ENCODE measurements at regions not wholly inside any gene's neighbourhood (a gene's known extent, or its start where the extent isn't known, plus 50 kb on each side); places are given as distances from the start of the nearest gene placed in this dataset.
"Not testable (repeated sequence)": the region's sequence is repeated elsewhere in the genome, so short reads cannot be mapped to it uniquely, and the experiment has no call there.

DNA sequence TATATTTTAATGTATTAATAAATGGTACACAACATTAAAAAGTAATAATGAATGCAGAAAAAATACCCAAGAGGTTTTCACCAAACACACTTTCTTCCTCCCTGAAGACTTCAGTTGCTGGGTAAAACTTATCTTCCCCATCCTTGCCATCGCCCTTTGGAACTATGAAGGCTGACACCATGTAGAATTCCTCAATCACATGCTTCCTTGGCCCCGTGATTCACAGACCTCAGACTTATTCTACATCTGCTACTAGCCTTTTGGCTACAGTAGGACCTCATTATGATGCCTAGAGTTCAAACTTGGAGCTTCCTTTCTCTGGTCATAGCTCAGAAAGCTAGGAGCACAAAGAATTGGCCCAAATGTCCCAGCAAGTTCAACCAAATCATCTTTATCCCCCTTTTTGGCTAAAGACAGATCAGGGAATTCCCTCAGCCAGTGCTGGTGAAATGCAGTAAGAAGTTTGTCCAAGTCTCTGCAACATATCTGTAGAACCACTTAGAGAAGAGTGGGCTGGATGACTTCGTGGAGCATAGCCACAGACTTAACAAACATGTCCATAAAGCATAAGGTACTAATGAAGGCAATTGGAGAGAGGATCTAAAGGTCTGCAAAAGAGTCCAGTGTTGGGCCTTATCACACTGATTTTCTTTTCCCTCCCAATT lies 253.5 kb downstream of the SEC61B start:
- DNase-seq: no peak

DNA sequence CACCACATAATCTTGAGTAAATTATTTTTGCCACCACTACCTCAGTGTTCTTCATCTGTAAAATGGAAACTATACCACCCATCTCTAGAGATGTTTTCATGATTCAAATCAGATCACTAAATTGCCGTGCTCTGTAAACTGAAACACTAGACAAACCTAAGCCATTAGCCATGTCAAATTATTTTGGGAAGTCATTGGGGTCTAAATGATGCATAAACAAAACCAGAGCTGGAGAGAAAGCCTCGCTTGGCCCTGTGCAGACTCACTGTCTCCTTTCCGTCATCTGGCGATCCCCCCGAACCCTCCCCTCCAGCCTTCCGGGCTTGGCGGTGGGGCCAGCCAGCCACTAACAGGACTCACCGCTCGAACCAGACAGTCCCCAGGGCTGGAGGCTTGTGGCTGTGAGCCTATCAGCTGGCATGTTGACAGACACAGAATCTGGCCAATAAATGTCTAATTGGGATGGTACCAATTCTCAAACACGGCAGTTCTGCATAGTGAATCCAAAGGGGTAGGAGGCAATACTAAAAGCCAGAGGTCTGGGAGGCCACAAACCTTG lies 256.5 kb downstream of the SEC61B start:
- DNase-seq: no peak

DNA sequence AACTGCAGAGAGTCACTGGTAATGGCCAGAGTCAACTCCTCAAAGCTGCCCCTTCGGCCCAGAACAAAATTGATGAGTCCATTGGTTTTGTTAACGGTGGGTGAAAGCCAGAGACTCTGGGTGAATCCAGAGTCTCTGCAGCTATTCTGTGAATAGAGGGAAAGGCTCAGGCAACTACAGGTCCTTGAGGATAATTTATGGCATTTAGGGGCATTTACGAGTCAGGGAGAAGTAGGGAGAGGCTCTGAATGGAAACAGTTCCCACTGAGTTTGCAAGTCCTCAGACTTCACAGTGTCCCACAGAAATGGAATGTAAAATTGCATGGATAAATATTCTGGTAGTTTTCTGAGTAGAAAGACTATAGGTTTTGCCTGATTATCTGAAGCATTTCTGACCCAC lies 257.8 kb downstream of the SEC61B start:
- no peak for DNase-seq

DNA sequence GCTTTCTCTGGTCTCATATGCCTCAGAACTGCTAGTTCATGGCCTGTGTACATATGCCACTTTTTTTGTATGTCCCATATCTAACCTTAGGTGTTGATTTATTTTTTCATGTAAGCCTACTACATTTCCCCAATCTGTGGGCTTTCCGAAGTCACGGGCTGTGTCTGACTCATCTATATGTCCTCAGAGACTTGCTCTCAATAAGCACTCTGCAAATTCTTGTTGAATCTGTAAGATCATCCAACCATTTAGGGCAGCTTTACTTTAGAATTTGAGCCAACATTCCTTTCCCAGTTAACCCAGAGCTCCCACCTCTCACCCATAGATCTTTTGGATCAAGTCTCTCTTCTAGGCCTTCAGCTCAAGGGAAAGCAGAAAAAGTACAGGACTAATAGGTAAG lies 263.4 kb downstream of the SEC61B start:
- DNase-seq: no peak

DNA sequence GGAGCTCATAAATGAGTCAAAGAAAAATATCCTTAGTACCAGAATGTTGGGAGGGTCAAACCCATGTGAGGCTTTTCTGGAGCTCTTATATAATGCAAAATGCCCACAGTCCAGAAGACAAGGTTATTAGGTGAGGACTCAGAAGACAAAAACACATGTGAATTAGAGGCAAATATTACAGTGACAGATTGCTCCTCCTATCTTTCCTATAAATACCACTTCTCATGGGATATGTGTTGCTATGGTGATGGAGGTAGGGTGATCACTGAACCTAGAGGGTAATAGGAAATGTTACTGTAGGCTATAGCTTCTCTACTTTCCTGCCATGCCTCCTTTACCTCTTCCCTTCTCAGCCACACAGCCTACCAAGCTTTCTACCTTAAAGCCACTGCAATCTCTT lies 264.6 kb downstream of the SEC61B start:
- no peak for DNase-seq

DNA sequence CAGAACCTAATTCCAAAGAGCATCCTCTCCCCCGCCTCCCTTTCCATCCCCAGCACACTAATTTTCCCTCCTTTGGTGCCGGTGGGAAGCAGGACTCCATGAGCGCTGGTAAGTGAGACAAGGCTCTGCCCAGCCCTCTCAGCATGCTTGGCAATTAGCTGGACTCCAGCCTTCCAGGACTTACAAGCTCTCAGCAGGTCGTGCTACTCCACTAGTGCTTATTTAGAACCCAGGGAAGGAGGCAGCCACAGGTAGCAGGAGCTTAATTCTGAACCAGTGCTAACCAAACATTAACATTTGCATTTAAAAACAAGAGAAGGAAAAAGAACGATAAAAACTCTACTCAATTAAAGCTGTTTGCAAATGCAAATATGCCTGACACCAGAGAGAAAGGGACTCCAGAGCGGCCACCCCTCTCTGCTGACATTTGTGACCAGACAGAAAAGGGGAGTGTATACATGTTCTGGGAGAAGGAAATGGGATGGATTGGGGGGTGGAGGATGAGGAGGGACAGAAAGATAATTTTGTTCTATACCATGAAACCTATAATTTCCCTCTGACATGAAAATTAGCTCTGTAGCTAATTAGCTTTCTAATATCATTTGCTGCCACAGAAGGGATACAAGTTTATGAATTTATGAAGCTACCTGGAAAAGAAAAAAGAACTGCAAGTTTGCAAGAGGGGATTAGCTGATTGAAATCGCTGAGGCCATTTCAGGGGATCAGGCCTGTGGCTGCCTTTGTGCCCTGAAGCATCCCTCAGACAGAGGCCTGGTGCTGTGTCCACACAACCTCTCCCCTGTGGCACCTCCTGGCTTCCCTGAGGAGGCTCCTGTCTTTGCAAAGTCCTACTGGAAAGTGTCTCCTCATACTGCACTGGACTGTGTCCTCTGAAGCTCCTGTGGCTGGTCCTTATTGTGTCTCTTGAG lies 266.3 kb downstream of the SEC61B start:
- DNase-seq: no peak

DNA sequence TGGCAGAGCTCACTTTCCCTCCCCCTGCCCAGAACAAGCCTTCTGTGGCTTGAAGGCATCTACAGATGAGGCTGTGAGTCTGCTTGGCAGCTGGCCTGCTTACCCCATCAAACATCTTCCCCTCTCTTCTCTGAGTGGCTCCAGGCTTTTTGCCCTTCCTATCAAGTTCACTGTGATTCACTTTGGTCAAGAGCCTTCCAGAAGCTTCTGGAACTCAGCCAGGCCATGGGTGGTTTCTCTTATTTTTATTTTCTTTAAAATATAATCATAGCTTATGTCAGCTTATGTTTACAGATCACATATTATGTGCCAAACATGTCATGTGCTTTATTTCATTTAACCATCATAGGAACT lies 267.0 kb downstream of the SEC61B start:
- DNase-seq: peak in 1 of 56 donors; percentile 4

DNA sequence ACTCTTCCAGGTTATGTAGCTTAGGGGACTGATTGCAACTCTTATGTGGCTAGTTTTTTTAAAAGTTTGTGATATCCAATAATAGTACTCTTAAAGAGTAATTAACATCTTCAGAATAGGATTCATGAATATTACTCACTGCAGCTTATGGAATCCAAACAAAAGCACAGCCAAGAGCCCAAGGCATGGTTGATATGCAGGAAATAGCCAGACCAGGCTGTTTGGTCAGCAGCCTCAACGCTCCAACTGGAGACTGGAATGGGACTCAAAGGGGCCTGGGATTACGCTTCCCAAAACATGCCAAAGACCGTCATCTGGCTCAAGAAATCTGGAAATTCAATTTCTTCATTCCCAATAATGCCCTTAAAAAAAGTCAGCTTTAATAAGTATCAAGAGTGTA lies 268.6 kb downstream of the SEC61B start:
- DNase-seq: no peak

DNA sequence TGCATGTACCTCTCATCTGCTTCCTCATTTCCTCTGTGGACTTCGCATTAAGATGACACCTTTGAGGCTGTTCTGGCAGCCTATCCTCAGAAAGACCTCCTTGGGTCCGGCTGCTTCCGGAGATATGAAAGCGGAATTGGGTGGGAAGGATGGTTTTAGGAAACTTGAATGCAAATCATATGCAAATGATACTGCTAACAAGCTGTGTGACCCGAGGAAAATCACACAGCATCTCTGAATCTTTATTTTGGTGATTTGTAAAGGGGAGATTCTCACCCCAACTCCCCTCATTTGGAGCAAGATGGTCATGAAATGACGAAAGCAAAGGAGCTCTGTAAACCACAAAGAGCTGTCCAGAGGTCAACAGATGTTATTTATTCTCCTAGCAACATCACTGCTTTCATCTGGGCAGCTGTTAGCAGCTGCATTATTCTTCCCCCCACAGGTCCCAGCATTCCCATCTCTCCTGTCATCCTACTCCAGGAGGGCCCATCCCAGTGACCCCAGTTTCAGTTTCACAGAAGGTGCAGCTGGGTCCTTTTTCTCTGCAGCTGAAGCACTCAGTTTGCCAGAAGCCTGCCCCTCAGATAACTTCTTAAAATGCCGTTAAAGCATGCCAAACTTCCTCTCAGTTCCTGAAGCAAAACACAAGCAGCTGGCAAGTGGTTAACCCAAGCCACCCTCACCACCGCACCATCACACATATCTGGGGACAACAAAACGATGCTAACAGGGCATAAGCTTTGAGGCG lies 269.5 kb downstream of the SEC61B start:
- no peak for DNase-seq

DNA sequence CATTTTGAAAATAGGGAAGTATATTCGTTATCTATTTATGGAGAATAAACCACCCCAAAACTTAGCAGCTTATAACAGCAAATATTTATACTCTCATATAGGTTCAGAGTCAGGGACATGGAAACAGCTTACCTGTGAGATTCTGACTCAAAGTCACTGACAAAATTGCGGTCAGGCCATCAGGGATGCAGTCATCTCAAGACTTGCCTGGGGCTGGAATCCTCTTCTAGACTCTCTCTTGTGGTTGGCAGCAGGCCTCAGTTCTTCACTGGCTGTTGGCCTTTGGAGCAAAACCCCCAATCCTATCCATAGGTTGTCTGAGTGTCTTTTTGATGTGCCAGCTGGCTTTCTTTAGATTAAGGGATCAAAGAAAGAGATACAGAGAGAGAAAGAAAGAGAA lies 275.6 kb downstream of the SEC61B start:
- DNase-seq: no peak

DNA sequence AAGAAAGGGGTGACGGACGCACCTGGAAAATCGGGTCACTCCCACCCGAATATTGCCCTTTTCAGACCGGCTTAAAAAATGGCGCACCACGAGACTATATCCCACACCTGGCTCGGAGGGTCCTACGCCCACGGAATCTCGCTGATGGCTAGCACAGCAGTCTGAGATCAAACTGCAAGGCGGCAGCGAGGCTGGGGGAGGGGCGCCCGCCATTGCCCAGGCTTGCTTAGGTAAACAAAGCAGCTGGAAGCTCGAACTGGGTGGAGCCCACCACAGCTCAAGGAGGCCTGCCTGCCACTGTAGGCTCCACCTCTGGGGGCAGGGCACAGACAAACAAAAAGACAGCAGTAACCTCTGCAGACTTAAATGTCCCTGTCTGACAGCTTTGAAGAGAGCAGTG lies 276.9 kb downstream of the SEC61B start:
- DNase-seq: not testable (repeated sequence)

DNA sequence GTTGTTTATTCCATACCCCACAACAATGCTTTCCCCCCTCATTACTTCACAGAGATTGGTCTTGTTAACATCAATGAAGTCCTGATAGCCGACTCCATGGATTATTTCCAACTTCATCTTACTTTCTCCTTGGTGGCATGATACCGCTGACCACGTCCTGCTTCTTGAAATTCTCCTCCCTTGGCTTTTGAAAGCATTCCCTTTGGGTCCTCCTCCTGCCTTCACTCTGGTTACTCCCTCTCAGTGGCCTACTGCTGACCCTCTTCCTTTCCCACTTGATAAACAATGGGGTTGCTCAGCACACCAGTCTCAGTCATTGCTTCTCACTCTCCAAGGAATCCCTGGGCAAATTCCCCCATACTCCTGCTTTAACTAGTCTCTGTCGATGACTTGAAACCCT lies 283.9 kb downstream of the SEC61B start:
- no peak for DNase-seq

DNA sequence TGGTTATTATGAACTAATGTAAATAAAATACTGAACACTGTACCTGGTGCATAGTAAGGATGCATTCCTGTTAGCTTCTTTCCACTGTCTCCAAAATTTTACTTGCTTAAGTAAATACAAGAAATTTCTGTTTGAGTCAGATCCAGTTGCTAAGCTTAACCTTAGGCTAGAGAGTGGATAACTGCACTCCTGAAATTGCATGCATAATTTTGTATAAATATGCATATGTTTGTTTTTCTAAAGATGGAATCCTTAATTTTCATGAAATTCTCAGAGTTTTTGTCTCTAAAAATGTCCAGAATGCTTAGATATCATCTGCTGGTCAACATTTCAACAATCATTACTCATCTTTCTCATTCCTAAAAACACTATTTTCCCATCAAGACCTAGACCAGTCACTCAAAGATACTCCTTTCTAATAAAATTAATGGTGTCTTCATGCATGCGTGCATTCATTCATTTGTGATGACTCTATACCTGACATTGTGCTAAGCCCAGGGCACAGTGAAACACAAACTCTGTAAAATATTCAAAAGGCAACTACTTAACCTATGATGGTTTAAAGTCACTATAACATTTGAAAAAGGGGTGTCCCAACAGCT lies 284.8 kb downstream of the SEC61B start:
- no peak for DNase-seq

DNA sequence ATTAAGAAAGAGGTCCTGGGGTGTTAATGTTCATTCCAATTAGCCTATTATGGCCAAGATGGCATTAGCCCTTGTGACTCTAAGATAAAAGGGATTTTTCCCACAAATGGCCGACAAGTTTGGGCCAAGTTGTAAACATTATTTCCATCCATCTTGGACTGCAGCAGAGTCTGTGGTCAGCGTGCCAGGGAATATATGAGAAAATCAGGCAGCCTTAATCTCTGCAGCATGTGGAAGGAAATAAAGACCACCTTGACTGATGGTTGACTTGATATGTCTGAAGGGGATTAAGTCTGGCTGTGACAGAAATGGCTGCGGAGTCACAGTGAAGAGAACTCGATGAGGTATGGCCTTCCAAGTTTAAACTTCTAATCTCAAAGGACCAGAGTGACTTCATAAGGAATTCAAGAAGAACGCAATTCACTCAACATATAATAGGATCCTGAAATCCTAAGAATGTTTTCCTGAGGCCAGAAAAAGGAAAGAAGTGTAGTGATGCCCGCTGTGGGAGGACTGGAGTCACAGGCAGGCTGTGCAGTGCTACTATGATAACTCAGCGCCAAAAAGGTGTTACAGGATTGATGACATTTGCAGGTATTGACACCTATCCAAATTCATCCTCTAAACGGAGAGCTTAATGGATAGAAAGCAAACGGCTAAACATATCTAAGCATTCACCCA lies 287.1 kb downstream of the SEC61B start:
- DNase-seq: no peak

DNA sequence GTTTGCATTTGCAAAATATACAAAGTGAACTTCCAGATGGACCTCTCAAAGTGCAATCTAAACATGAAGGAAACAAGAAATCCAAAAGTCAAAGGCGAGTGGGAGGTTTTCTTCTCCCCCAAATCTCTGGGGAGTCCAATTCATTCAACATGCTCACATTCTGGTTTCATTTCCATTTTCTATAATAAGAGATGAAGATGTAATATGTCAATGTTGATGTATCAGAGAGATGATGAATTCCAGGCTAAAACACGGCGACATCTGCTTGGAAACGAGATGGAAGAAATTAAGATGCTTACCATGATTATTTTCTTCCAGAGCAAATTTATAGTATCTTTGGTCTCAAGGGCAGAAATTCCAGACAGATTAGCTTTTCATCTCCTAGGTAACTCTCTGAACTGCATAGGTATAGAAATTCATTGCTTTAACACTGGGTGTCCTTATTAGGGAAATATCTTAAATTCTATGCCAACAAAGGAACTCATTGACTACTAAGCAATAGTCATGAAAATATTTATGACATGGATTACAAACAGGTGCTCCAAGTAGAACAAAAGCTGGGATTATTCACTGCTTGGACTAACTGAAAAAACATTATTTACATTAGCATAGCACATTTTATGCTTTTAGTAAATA lies 287.9 kb downstream of the SEC61B start:
- no peak for DNase-seq

DNA sequence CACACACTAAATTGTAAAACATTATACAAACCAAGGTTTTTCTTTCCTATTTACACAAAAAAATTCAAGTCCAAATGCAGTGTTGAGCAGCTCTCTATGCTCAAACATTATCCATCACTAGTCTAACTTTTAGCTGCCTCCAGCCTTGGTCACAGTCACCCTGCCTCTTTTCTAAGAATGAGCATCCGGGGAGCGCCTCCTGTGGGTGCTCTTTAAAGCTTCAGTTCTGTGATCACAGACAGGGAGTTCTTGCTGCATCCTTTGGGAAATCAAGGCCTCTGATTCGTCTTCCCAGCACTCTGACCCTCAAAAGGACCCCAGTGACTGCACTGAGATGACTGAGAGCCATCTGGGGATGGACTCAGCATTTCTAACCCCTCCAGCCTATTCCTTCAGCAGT lies 289.6 kb downstream of the SEC61B start:
- DNase-seq: no peak

DNA sequence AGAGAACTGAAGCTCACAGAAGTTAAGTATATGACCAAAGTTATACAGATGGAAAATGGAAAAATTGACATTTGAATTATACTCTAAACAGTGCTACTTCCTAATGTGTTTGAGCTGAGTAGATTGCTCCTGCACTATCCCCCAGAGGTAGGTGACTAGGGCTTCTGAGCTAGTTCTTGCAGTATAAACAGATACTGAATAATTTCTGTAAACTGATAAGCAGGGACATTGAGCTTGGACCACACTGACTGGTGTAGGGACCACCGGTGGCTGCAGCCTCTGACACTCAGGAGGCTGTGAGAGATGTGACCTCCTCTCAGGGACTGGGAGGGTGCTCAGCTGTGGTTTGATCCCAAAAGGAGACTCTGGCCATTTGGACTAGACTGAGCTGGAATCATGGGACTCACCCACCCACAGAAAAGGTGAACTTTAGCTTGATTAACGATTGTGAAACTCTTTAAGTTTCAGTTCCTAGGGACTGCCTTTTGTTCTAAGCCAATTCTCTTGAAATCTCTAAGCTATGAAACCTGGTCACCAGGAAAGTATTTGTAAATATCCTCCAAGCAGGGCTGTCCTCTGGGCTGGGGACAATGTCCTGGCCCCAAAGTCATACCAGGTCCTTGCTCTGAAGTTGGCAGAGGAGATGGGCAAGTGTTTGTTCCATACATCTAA lies 291.5 kb downstream of the SEC61B start:
- DNase-seq: no peak

DNA sequence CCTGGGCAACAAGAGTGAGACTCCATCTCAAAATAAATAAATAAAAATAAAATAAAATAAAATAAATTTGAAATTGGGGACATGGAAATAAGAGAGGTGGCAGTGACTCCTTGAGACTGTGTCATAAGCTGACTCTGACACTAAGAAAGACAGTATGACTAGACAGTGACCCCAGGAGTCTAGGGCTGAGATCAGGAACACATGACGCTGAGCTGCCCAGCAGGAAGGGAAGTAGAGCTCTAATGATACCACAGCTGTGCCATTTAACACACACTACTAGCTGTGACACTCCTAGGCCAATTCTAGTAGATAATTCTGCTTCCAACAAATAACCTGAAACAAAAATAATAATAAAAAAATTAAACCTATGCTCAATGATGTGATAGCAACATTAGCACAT lies 293.0 kb downstream of the SEC61B start:
- peak in 1 of 56 donors; percentile 1 for DNase-seq

DNA sequence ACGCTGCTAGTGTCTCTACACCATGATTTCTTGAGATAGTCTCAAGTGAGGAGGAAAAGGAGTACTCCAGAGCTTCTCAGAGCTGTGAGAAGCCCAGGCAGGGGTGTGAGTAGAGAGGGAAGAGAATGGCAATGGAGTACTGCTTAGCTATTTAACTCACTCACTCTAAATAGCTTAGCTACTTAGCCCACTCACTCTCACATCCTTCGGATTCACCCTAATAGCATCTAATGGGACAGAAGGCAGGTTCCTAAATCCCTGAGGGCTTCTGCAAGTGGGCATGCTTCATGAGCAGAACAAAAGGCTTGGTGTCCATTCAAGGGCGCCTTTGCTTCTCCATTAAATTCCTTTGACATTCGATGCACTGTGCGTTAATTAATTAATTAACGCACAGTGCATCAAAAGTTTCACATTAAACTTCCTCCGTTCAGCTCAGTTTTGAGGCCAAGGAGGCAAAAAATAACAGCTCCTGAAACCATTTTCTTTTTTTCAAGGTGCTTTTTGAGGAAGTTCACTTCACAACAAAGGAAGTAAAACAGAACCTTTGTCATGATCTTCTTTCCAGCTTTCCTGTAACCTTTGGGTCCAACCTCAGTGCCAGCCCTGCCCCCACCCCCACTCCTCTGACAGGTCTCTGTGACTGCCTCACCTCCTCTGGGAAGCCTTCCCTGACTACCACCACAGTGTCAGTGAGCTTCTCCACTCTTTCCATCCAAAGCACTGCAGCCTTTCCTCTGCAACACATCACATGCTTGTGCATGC lies 294.0 kb downstream of the SEC61B start:
- no peak for DNase-seq
